ENCODE measurements at regions not wholly inside any gene's neighbourhood (a gene's known extent, or its start where the extent isn't known, plus 50 kb on each side); places are given as distances from the start of the nearest gene placed in this dataset.

DNA sequence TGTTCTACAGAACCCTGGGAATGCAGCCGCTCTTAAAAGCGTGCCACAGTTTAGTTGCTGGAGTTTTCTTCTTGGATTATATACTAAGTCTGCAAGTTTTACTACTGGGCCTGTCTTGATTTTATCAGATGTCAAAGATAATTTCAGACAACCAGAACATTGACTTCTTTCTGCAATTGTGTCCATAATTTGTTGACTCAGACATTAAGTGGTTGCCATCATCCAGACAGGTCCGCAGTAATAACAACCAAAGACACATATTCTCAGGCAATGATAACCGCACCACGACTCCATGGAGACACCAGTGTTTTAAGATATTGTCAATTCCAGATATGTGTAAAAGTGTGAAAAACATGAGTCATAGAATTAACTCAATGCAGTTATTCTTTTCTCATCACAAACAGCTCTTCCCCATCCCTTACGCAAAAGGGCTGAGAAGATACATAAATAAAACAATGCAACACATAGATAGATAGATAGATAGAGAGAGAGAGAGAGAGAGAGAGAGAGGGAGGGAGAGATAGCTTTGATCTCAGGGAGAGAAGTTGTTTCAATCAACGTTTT, 90.4 kb upstream of the FMN2 start:
- no peak overlapping the region for H3K4me3 ChIP-seq (ENCODE audit: low read depth, low read length)
- TF ChIP-seq, protein P1, sequence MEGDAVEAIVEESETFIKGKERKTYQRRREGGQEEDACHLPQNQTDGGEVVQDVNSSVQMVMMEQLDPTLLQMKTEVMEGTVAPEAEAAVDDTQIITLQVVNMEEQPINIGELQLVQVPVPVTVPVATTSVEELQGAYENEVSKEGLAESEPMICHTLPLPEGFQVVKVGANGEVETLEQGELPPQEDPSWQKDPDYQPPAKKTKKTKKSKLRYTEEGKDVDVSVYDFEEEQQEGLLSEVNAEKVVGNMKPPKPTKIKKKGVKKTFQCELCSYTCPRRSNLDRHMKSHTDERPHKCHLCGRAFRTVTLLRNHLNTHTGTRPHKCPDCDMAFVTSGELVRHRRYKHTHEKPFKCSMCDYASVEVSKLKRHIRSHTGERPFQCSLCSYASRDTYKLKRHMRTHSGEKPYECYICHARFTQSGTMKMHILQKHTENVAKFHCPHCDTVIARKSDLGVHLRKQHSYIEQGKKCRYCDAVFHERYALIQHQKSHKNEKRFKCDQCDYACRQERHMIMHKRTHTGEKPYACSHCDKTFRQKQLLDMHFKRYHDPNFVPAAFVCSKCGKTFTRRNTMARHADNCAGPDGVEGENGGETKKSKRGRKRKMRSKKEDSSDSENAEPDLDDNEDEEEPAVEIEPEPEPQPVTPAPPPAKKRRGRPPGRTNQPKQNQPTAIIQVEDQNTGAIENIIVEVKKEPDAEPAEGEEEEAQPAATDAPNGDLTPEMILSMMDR (IDR thresholded peaks at IDR 0.05; ENCODE audit: insufficient read depth, low read length, missing control alignments): no peak
- DNase-seq (ENCODE audit: low read depth, low spot score): no peak
- CTCF ChIA-PET: interaction anchor here (1.1 to 1.5 kb wide), 4 partner anchors 26 to 692 kb away, joined by 3 to 4 read pairs (median 4); no protein-coding TSS in a partner anchor
- POLR2A ChIA-PET: interaction anchor here (0.7 kb wide), 1 partner anchor 1357 kb away, joined by 3 read pairs; no protein-coding TSS in a partner anchor

DNA sequence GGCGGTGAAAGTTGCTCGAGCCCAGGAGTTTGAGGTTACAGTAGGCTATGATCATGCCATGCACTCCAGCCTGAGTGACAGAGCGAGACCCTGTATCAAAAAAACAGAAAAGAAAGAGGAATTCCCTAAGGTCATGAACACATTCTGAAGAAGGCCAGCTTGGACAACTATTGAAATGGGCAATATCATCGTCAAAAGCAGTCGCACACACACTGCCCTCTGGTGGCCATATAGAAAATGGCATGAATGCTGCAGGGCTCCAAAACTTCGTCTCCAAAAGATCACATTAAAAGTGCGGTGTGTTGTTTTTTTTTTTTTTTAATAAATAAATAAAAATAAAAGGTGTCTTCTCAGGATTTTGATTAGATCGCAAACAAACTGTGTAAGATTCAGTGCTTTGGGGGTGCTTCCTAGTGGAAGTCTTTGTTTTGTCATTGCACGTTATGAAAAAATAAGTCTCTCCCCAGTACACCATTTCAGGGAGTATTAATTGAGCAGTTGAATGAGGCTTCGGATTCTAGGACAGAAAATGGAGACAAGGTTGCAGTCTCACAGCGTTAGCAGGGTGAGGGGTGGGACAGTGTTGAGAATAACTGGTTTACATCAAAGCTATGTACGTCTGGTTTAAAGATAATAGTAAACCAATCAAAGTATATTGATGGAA, 87.5 kb upstream of the FMN2 start:
- ChIA-PET CTCF (interaction anchor here (0.7 to 3.4 kb wide), 27 partner anchors 9 to 688 kb away, joined by 3 to 38 read pairs (median 5); no protein-coding TSS in a partner anchor), POLR2A (no interaction called here)
- no peak for DNase-seq (ENCODE audit: low read depth, low spot score)
- TF ChIP-seq, protein P1 (IDR thresholded peaks at IDR 0.05; ENCODE audit: insufficient read depth, low read length, missing control alignments): peak; percentile 78
- no peak overlapping the region for H3K4me3 ChIP-seq (ENCODE audit: low read depth, low read length)

DNA sequence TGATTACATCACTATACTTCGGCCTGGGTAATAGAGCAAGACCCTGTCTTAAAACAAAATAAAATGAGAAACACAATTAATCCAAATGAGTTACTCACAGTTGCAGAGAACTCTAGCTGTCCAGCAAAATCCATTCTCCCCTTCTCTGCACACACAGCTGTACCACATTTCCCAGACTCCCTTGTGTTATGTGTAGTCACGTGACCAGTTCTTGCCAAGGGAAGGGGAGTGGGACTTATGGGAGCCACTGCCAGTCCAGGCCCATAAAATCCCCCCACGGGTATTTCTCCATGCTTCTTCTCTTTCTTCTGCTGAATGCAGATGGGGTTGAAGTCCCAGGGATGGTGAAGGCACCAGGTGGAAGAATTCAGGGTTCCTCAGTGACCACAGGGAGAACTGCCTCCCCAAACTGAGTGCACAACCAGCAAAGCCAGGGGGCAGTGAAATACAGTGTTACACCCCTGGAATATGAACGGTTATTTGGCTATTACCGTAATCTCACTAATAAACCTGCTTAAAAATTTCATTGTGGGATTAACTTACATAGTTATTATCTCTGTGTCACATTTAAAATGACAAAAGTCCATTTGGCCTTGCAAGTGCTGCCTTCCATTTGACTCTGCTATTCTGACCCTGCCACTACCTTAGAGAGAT, 85.6 kb upstream of the FMN2 start:
- DNase-seq (ENCODE audit: low read depth, low spot score): no peak
- TF ChIP-seq, protein P1 (IDR thresholded peaks at IDR 0.05; ENCODE audit: insufficient read depth, low read length, missing control alignments): no peak
- no peak overlapping the region for H3K4me3 ChIP-seq (ENCODE audit: low read depth, low read length)
- ChIA-PET POLR2A (no interaction called here), CTCF (interaction anchor here (0.6 to 3.4 kb wide), 21 partner anchors 8 to 693 kb away, joined by 3 to 28 read pairs (median 3); no protein-coding TSS in a partner anchor)

DNA sequence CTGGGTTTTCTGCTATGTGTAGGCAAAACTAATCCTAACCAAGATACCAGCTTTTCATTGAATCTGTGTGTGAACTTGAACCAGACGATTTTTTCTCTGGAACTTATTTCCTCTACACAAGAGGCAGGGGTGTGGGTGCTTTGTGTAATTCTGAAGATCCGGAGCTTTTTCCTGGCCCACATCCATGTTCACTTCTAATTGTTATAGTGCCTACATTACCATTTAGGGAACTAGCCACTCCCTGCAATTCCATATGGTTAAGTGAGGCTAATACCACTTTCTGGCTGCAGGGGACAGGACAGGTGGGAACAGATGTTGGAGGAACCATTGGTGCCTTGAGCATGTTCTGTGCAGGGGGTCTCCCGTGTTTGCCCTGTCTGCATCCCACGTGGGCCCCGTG, 83.4 kb upstream of the FMN2 start:
- DNase-seq (ENCODE audit: low read depth, low spot score): no peak
- H3K4me3 ChIP-seq (ENCODE audit: low read depth, low read length): no peak overlapping the region
- POLR2A ChIA-PET: no interaction called here
- CTCF ChIA-PET: interaction anchor here (0.6 to 2.1 kb wide), 10 partner anchors 9 to 446 kb away, joined by 3 to 8 read pairs (median 5); no protein-coding TSS in a partner anchor
- TF ChIP-seq, protein P1 (IDR thresholded peaks at IDR 0.05; ENCODE audit: insufficient read depth, low read length, missing control alignments): no peak

DNA sequence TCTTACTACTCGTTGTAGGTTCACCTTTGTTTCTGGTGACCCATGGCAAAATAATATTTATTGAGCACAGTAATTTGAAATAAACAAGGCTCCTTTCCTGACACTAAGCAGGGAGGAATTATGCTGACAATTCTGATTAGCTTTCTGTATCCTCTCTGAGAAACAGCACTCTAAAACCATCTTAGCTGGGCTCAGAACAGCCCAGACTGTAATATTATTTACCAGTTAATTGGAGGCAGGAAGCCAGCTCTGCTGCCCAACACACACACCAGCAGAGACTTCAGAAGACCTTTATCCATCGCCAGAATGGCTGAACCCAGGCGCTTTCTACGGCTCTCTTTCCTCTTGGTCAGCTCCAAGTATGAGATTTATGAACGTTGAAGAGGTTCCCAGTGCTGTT, 77.6 kb upstream of the FMN2 start:
- no peak for DNase-seq (ENCODE audit: low read depth, low spot score)
- CTCF ChIA-PET: interaction anchor here (1.3 to 3.3 kb wide), 4 partner anchors 8 to 175 kb away, joined by 3 to 38 read pairs (median 6); no protein-coding TSS in a partner anchor
- POLR2A ChIA-PET: no interaction called here
- TF ChIP-seq, protein P1 (IDR thresholded peaks at IDR 0.05; ENCODE audit: insufficient read depth, low read length, missing control alignments): no peak
- H3K4me3 ChIP-seq (ENCODE audit: low read depth, low read length): no peak overlapping the region

DNA sequence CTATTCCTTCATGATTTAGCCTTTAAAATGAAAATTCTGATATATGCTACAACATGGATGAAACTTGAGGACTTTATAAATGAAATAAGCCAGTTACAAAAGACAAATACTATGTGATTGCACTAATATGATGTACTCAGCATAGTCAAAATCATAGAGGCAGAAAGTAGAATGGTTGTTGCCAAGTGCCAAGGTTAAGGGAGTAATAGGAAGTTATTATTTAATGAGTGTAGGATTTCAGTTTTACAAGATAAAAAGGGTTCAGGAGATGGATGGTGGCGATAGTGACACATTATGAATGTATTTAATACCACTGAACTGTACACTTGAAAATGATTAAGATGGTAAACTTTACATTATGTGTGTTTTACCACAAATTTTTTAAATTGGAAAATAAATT, 73.1 kb upstream of the FMN2 start:
- CTCF ChIA-PET: interaction anchor here (1.3 to 2.8 kb wide), 2 partner anchors 14 to 73 kb away, joined by 3 to 14 read pairs; partner anchors contain the start of gene FMN2
- POLR2A ChIA-PET: no interaction called here

More for the DNA sequence above, 73.1 kb upstream of the FMN2 start:
- TF ChIP-seq, protein P1 (IDR thresholded peaks at IDR 0.05; ENCODE audit: insufficient read depth, low read length, missing control alignments): no peak
- no peak overlapping the region for H3K4me3 ChIP-seq (ENCODE audit: low read depth, low read length)
- no peak for DNase-seq (ENCODE audit: low read depth, low spot score)
